ENCODE measurements at regions not wholly inside any gene's neighbourhood (a gene's known extent, or its start where the extent isn't known, plus 50 kb on each side); places are given as distances from the start of the nearest gene placed in this dataset.

GRCh38 chr14:104474495-104475213 lies 104.9 kb upstream of the C14orf180 start:
- TF ChIP-seq CTCF (IDR thresholded peaks at IDR 0.05) = no peak
- H3K36me3 ChIP-seq = no peaks in the 10 kb centered on the region
- no peaks in the 10 kb centered on the region for H3K4me1 ChIP-seq
- DNase-seq = no peak
- H3K27ac ChIP-seq = no peak overlapping the region
- H3K9me3 ChIP-seq = no peaks in the 10 kb centered on the region
- H3K9ac ChIP-seq (ENCODE audit: low read depth in 2 of 2, low read length in 2 of 2) = no peak overlapping the region
- H3K4me3 ChIP-seq = no peak overlapping the region
- no peaks in the 10 kb centered on the region for H3K27me3 ChIP-seq
- intact Hi-C loops (cut with DNase I) = no loop called here

GRCh38 chr14:104475256-104475655 lies 104.3 kb upstream of the C14orf180 start:
- no peaks in the 10 kb centered on the region for H3K36me3 ChIP-seq
- intact Hi-C loops (cut with DNase I) = no loop called here
- no peak for DNase-seq
- no peak for TF ChIP-seq CTCF (IDR thresholded peaks at IDR 0.05)
- no peak overlapping the region for H3K4me3 ChIP-seq
- no peak overlapping the region for H3K27ac ChIP-seq
- no peak overlapping the region for H3K9ac ChIP-seq (ENCODE audit: low read depth in 2 of 2, low read length in 2 of 2)
- no peaks in the 10 kb centered on the region for H3K27me3 ChIP-seq
- H3K4me1 ChIP-seq = no peaks in the 10 kb centered on the region
- H3K9me3 ChIP-seq = no peaks in the 10 kb centered on the region

- H3K36me3 ChIP-seq = no peaks in the 10 kb centered on the region
- no peaks in the 10 kb centered on the region for H3K4me1 ChIP-seq
- no peak for TF ChIP-seq CTCF (IDR thresholded peaks at IDR 0.05)
- DNase-seq = no peak
- intact Hi-C loops (cut with DNase I) = no loop called here
- no peaks in the 10 kb centered on the region for H3K27me3 ChIP-seq
- no peaks in the 10 kb centered on the region for H3K9me3 ChIP-seq
- H3K27ac ChIP-seq = no peak overlapping the region
- no peak overlapping the region for H3K9ac ChIP-seq (ENCODE audit: low read depth in 2 of 2, low read length in 2 of 2)
- no peak overlapping the region for H3K4me3 ChIP-seq
These were observed 103.8 kb upstream of the C14orf180 start for GRCh38 chr14:104475802-104476201.

GRCh38 chr14:104476437-104476836 lies 103.1 kb upstream of the C14orf180 start:
- no peak overlapping the region for H3K4me3 ChIP-seq
- no peak for DNase-seq
- H3K4me1 ChIP-seq = no peaks in the 10 kb centered on the region
- intact Hi-C loops (cut with DNase I) = no loop called here
- H3K27me3 ChIP-seq = no peaks in the 10 kb centered on the region
- H3K27ac ChIP-seq = no peak overlapping the region
- H3K9me3 ChIP-seq = no peaks in the 10 kb centered on the region
- no peak for TF ChIP-seq CTCF (IDR thresholded peaks at IDR 0.05)
- H3K9ac ChIP-seq (ENCODE audit: low read depth in 2 of 2, low read length in 2 of 2) = no peak overlapping the region
- no peaks in the 10 kb centered on the region for H3K36me3 ChIP-seq

GRCh38 chr14:104477117-104477623 lies 102.4 kb upstream of the C14orf180 start:
- Histone ChIP-seq H3K4me3 (no peak overlapping the region), H3K27me3 (no peaks in the 10 kb centered on the region), H3K9me3 (no peaks in the 10 kb centered on the region), H3K36me3 (no peaks in the 10 kb centered on the region), H3K4me1 (no peaks in the 10 kb centered on the region), H3K27ac (no peak overlapping the region), H3K9ac (ENCODE audit: low read depth in 2 of 2, low read length in 2 of 2) (no peak overlapping the region)
- no peak for TF ChIP-seq CTCF (IDR thresholded peaks at IDR 0.05)
- DNase-seq = no peak
- intact Hi-C loops (cut with DNase I) = no loop called here
